ENCODE measurements at regions not wholly inside any gene's neighbourhood (a gene's known extent, or its start where the extent isn't known, plus 50 kb on each side); places are given as distances from the start of the nearest gene placed in this dataset.

GRCh38 chr18:39732918-39733317, 2167.3 kb upstream of the CELF4 start:
- no peak for TF ChIP-seq CTCF (IDR thresholded peaks at IDR 0.05)
- TF ChIP-seq POLR2A (IDR thresholded peaks at IDR 0.05): no peak
- no peak for TF ChIP-seq EP300 (IDR thresholded peaks at IDR 0.05)

Data from ovary (tissue), 3 donors.